A673 (cell line): ENCODE measurements at regions not wholly inside any gene's neighbourhood (a gene's known extent, or its start where the extent isn't known, plus 50 kb on each side); places are given as distances from the start of the nearest gene placed in this dataset.

ENCODE experiments used
- CTCF ChIP-seq: fragments of 300-800, 200-600 bp; sonication (generic); conservative IDR thresholded peaks from 2 replicates; pipeline ENCODE4 v1.5.1; 2017; ENCODE audit warnings: low read depth, mild to moderate bottlenecking, antibody characterized with exemption, low read length, moderate library complexity, mixed read lengths
- EZH2 ChIP-seq: fragments of 200-600 bp; sonication (generic); IDR thresholded peaks from 2 replicates; pipeline ENCODE4 v1.6.1; 2017; ENCODE audit warnings: borderline replicate concordance, low read depth, mild to moderate bottlenecking, mixed read lengths, antibody characterized with exemption, low read length; ENCODE audit not compliant: poor library complexity, severe bottlenecking

- no peak for TF ChIP-seq CTCF
- no peak for TF ChIP-seq EZH2
Measured at GRCh38 chr3:135310317-135310716, 515.3 kb downstream of the EPHB1 start.
